Stimulated activated CD8-positive, alpha-beta memory T cell treated with anti-CD3 and anti-CD28 coated beads, Interleukin-15, amount 100 ng/mL, for 4 hours (primary cell): ENCODE measurements at regions not wholly inside any gene's neighbourhood (a gene's known extent, or its start where the extent isn't known, plus 50 kb on each side); places are given as distances from the start of the nearest gene placed in this dataset.

ENCODE experiments used
- DNase-seq, 2 donors: peaks; one replicate each; pipeline ENCODE4 v3.0.0-alpha.2; 2020; ENCODE audit warnings: low read depth in 2 of 2

DNA sequence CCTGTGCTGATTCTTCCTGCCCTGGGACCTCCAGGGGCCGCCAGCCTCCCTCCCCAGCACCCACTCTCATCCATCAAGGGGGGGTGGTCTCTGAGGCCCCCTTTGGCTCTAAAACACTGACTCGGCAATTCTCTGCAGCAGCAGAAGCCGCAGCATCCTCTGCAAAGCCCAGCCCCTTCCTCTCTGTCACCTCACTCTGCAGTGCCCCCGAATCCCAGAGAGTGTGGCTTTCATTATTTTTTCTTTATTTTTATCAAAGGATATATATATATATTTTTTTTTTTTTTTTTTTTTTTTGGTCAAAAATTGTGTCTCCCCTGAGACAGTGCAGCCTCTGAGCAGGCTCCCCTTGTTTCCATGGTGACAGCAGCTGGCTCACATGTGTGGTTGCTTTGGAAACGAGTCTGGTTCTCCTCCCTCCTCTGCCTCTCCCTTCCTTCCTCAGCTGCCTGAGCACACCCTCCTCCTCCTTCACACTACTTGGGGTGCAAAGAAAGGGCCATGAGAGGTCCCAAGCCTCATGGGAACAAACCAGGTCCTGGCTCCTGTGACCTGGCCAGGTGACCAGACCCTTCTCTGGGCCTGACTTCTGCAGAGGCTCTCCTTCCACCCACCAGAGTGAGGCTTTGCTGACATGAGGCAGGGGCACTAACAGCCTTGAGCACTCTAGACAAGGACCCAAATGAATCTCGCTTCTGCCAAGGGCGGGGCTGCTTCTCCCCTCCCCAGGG, 100.5 kb downstream of the LRRC74A start:
- no peak for DNase-seq

DNA sequence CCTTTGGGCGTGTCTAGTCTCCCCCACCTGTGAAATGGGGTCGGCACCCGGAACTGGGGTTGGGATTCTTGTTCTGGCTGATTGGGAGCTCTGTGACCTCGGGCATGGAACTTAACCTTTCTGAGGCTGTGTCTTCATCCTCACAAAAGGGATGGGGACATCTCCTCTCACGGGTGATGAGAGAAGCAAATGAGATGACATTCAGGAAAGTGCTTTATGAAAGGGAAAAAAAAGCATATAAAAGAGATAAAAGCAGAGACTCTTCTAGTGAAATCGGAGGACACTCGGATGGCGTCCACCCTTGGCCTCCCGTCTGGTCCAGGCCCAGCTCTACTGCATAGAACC, 98.9 kb downstream of the LRRC74A start:
- DNase-seq: no peak

DNA sequence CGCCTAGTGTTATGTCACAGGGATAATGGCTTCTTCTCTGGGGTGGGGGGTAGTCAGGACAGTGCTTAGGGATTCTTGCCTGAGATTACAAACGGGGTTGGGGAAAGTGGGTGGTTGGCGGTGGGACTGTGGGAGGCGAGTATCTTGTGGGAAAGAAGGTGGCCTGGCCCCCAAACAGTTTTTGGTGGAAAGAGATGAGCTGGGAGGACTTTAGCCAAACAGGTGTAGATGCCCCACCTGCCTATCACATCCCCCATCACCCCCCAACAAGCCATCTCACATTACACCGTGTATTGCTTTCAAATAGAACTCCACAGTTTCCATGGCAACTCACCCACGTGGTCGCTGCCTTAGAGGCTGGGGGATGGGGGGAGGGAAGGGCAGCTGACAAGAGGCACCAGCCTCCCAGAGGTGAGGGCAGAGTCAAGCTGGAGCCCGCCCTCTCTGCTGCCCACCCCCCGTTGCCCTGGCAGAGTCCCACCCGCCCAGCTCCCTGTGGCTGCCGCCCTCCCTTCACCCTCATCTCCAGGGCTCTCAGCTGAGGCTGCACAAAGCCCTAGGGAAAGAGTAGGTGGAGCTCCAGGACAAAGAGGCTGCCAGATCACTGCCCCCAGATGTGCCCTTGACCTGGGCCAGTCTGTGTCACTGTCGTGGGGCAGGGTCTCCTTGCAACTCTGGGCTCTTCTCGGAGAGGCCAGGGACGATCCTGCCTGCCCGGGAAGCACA, 98.3 kb downstream of the LRRC74A start:
- no peak for DNase-seq

DNA sequence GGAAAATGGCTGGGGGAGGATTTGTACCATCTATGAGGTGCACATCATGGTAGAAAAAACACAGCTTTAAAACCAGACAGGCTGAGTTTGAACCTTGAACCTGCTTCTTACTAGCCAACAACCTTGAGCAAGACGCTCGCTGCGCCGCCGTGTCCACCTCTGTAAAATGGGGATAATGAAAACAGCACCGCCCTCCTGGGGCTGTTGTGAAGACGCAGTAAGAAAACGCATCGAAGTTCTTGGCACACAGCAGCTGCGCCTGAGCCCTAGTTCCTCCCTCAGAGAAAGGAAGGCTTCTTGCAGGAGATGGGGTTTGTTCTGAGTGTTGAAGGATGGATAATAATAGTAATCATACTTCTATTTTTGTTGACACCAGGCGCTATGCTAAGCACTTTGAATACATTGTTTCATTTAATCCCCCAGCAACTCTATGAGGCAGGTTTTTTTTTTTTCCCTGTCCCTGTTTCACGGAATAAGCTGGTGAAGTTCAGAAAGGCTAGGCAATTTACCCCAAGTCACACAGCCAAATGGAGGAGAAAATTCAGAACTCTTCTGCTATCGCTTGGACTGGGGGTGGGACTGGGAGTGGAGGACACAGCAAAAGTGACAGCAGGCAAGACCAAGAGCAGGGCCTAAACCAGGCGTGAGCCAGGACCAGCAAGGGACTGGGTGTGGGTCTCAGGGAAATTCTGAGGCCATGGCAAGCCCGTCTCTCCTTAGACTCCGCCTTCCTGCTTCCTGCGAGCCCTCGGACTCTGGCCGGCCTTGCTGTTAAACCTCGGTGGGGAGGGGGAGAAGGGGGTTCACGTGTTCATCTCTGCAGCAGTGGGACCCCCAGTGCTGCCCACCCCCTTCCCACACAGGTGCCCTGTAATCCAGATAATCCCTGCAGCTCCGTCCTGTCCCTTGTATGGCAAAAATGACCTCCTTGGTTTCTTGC, 97.5 kb downstream of the LRRC74A start:
- no peak for DNase-seq

DNA sequence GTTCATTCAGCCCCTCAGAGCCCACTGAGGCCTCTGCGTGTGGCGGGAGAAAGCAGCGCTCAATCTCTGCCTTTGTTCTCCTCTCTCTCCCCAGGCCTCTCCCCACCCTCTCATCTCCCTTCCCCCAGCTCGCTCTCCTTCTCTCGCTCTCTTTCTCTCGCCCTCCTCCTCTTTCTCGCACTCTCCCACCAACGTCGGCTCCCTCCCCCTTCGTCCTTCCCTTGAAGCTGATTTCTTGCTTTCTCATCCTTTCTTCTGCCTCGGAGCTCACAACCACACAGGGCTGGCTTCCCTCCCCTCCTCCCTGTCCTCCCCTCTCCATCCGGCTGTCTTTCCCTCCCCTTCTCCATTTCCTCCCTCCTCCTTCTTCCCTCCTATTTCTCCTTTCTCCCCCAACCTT, 96.4 kb downstream of the LRRC74A start:
- DNase-seq: no peak

DNA sequence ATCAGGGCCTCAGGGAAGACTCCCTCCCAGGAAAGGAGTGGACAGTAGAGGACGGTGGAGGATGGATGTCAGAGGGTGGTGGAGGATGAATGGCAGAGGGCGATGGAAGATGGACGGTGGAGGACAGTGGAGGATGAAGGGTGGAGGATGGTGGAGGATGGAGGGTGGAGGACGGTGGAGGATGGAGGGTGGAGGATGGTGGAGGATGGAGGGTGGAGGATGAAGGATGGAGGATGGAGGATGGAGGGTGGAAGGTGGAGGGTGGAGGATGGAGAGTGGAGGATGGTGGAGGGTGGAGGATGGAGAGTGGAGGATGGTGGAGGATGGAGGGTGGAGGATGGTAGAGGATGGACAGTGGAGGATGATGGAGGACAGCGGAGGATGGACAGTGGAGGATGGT, 95.9 kb downstream of the LRRC74A start:
- DNase-seq: no peak

DNA sequence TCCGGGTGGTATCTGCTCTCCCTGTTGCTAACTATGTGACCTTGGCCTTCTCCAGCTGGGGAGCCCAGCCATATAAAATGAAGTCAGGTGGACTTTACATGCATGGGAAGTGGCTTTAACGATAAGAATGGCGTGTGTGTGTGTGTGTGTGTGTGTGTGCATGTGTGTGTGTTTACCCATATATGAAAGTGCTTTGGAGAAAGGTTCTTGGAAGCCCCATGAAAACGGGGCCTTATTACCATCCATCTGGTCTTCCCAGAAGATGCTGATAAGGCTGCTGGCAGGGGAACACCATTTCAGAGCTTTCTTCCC, 94.8 kb downstream of the LRRC74A start:
- no peak for DNase-seq

DNA sequence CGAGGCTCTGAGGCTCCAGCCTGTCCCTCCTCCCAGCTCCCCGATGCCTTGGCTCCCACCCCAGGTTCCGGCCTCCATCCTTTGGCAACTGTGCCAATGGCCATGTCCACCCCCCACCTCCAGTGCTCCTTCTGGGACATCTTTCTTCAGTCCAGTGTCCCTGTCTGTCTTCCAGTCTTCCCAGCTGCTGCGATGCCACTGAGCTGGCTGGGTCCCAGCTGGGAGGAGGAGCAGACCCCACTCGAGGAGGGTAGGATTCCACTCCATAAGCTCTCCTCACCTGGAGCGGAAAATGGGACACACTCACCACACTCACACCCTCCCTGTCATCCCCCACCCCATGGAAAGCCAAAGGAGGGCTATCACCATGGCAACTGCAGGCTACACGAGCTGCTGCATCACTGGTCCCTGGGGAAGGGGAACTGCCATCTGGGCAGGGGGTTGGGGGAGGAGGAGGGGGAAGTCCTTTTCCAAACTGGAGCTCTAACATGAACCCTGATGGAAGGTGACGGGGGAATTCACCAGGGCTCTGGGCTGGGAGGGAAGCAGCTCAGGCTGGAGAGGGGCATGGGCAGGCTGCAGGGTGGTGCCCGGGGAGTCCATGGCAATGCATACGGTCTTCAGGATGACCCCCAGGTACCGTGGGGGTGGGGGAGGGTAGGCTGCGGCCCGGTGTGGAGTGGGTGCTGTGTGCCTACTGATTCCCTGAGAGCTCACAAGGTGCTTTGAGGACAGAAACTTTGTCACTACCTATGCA, 94.3 kb downstream of the LRRC74A start:
- no peak for DNase-seq

DNA sequence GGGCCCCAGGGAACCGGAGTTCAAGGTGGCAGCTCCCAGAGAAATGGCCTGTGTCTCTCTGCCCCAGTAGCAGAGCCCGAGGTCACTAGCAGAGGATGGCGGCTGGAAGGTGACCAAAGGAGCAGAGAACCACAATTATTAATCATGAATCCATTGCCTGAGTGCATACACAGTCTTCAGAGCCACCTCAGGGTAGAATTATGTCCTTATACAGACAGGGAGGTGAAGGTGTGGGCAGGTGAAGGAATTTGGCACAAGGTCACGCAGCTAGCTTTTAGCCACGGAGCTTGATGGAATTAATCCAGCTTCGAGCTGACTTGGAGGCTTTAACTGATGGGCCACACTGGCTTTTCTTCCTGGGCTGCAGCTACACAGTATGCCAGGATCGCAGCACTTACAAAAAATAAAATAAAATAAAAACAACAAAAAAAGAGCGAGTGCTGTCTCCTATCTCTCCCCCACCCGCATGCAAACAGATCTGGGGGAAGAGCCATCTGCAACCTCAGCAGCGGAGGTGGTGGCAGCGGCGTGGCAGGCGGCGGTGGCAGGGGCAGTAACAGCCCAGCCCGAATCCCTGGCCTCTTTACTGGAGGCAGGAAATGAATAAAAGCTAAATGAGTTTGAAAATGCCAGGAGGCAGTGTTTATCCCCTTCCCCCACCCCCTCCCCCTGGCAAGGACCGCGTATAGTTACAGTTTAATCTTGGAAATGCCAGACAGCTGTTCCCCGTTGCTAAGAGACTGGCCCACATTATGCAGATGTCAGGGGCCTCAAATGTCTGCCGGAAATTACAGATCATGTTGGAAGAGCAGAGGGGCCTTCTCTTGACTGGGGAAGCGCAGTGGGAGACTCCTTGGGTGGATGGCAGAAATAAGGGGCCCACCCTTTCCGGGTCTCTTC, 93.5 kb downstream of the LRRC74A start:
- no peak for DNase-seq
